Omental fat pad (tissue), 3 donors: ENCODE measurements at regions not wholly inside any gene's neighbourhood (a gene's known extent, or its start where the extent isn't known, plus 50 kb on each side); places are given as distances from the start of the nearest gene placed in this dataset.
"Not testable (repeated sequence)": the region's sequence is repeated elsewhere in the genome, so short reads cannot be mapped to it uniquely, and the experiment has no call there.

Experiments
- ATAC-seq: fragments of 150-250 bp; one replicate; pipeline ENCODE4 v1.9.1; 2016; ENCODE audit warnings: mild to moderate bottlenecking, moderate library complexity; ENCODE audit not compliant: low FRiP score
- DNase-seq: peaks from one replicate; pipeline ENCODE4 v3.0.0-alpha.2; 2019; ENCODE audit warnings: low spot score
- CTCF ChIP-seq, 3 donors: fragments of 450-650 bp; IDR thresholded peaks; one replicate each; pipeline ENCODE4 v1.5.1; 2016 to 2017; ENCODE audit warnings: antibody characterized with exemption in 3 of 3, mild to moderate bottlenecking in 3 of 3, moderate library complexity in 2 of 3

GRCh38 chr18:1308686-1309085, 404.0 kb downstream of the ADCYAP1 start:
- ATAC-seq (no peak), DNase-seq (no peak)
- TF ChIP-seq CTCF (IDR thresholded peaks at IDR 0.05): no peak

- ATAC-seq (no peak), DNase-seq (no peak)
- no peak for TF ChIP-seq CTCF (IDR thresholded peaks at IDR 0.05)
These were observed 406.7 kb downstream of the ADCYAP1 start for GRCh38 chr18:1311376-1311775.

- not testable (repeated sequence) for DNase-seq, ATAC-seq
These were observed 430.7 kb downstream of the ADCYAP1 start for GRCh38 chr18:1335345-1335744.

- no peak for ATAC-seq
- no peak for DNase-seq
These were observed 446.3 kb downstream of the ADCYAP1 start for GRCh38 chr18:1350931-1351450.

GRCh38 chr18:1353025-1353424, 448.4 kb downstream of the ADCYAP1 start:
- no peak for TF ChIP-seq CTCF (IDR thresholded peaks at IDR 0.05)
- ATAC-seq: peak; percentile 66
- DNase-seq: no peak

More at GRCh38 chr18:1350931-1351450, 446.3 kb downstream of the ADCYAP1 start:
- no peak for TF ChIP-seq CTCF (IDR thresholded peaks at IDR 0.05)

- no peak for ATAC-seq
- no peak for TF ChIP-seq CTCF (IDR thresholded peaks at IDR 0.05)
- DNase-seq: no peak
These were observed 453.1 kb downstream of the ADCYAP1 start for GRCh38 chr18:1357724-1358123.

GRCh38 chr18:1361936-1362335, 457.3 kb downstream of the ADCYAP1 start:
- DNase-seq (no peak), ATAC-seq (no peak)

More at GRCh38 chr18:1361936-1362335, 457.3 kb downstream of the ADCYAP1 start:
- no peak for TF ChIP-seq CTCF (IDR thresholded peaks at IDR 0.05)
